Spleen (tissue), 7 donors: ENCODE measurements at regions not wholly inside any gene's neighbourhood (a gene's known extent, or its start where the extent isn't known, plus 50 kb on each side); places are given as distances from the start of the nearest gene placed in this dataset.

ENCODE experiments used
- POLR2A ChIP-seq, 3 donors: fragments of 450-650 bp; IDR thresholded peaks; one replicate each; pipeline ENCODE4 v1.5.1; 2017; ENCODE audit warnings: antibody characterized with exemption in 3 of 3, mild to moderate bottlenecking in 1 of 3
- TF ChIP-seq, protein P1 (sequence below), 11 experiments: fragments of 200-600 bp in 7 of 11; fragments of 450-650 bp in 4 of 11; sonication (generic) in 4 of 11; IDR thresholded peaks in 8 of 11; conservative IDR thresholded peaks in 3 of 11; 1 replicate in 7 of 11; 2 replicates in 4 of 11; pipeline versions ENCODE4 v1.4.0 to v1.8.0; 2016 to 2021; ENCODE audit warnings: antibody characterized with exemption in 11 of 11, inconsistent platforms in 4 of 11, mild to moderate bottlenecking in 1 of 11
- donor health status: DM: no; HTN: no; CAD: no; lungs with moderate emphysema.
- donor health status: DM: no; HTN: no; CAD: no.
- donor health status: DM: no; HTN: no; CAD: no.

DNA sequence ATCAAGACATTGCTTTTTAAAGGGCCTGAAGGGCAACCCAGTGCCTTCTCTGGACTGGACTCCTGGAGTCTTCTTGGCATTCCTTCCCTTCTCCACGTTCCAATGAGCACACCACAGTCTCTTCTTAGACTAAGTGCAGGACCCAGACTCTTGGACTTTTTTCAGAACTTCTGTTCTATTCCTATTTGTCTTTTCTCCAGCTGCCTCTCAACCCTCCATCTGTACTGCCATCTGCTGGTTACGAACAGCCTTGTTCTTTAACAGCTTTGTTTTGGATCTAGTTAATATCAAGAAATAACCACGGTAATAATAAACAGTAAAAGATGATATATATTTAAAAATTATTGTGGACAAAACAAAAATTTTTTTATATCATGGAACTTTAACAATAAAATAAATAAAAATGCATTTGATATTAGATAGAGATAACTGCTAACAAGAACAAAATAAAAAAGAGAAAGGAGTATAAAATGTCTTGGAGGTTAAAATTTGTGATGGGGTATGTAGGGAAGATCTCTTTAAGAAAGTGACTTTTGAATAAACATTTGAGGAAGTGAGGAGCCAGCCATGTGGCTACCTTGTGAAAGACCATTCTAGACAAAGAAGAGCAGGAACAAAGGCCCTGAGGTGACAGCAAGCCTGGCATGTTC, 105.1 kb upstream of the HCRTR2 start:
- TF ChIP-seq, protein P1, sequence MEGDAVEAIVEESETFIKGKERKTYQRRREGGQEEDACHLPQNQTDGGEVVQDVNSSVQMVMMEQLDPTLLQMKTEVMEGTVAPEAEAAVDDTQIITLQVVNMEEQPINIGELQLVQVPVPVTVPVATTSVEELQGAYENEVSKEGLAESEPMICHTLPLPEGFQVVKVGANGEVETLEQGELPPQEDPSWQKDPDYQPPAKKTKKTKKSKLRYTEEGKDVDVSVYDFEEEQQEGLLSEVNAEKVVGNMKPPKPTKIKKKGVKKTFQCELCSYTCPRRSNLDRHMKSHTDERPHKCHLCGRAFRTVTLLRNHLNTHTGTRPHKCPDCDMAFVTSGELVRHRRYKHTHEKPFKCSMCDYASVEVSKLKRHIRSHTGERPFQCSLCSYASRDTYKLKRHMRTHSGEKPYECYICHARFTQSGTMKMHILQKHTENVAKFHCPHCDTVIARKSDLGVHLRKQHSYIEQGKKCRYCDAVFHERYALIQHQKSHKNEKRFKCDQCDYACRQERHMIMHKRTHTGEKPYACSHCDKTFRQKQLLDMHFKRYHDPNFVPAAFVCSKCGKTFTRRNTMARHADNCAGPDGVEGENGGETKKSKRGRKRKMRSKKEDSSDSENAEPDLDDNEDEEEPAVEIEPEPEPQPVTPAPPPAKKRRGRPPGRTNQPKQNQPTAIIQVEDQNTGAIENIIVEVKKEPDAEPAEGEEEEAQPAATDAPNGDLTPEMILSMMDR (IDR thresholded peaks at IDR 0.05 in 8 of 11, conservative IDR thresholded peaks at IDR 0.05 in 3 of 11), result peak in 5 of 11 experiments; percentile 11 to 40 (median 21)
- TF ChIP-seq POLR2A (IDR thresholded peaks at IDR 0.05), result no peak
